ENCODE measurements at regions not wholly inside any gene's neighbourhood (a gene's known extent, or its start where the extent isn't known, plus 50 kb on each side); places are given as distances from the start of the nearest gene placed in this dataset.

DNA sequence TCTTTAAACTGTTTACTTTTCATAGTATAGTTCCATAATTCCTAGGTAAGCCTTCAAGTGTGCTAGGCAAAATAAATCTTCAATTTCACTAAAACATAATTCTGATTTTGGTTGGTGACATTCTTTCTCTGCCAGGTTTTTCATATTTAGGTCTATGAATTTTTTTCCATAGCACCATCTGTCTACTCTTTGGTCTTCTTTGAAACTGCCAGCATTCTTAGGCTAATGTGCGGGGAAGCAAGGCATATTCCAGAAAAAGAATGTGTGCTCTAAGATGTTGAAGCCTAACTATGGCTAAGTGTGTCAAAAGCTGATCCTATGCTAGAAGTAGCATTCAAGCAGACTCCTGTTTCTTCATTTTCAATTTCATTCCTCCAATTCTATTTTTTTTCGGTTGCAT lies 213.9 kb upstream of the C11orf87 start:
- TF ChIP-seq, protein P1, sequence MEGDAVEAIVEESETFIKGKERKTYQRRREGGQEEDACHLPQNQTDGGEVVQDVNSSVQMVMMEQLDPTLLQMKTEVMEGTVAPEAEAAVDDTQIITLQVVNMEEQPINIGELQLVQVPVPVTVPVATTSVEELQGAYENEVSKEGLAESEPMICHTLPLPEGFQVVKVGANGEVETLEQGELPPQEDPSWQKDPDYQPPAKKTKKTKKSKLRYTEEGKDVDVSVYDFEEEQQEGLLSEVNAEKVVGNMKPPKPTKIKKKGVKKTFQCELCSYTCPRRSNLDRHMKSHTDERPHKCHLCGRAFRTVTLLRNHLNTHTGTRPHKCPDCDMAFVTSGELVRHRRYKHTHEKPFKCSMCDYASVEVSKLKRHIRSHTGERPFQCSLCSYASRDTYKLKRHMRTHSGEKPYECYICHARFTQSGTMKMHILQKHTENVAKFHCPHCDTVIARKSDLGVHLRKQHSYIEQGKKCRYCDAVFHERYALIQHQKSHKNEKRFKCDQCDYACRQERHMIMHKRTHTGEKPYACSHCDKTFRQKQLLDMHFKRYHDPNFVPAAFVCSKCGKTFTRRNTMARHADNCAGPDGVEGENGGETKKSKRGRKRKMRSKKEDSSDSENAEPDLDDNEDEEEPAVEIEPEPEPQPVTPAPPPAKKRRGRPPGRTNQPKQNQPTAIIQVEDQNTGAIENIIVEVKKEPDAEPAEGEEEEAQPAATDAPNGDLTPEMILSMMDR (conservative IDR thresholded peaks at IDR 0.05; ENCODE audit: low read depth, low read length): no peak
- TF ChIP-seq EZH2 (IDR thresholded peaks at IDR 0.05; ENCODE audit: borderline replicate concordance, low read depth, low read length, poor library complexity, severe bottlenecking): no peak

Measured in A673 (cell line).